Omental fat pad (tissue), 3 donors: ENCODE measurements at regions not wholly inside any gene's neighbourhood (a gene's known extent, or its start where the extent isn't known, plus 50 kb on each side); places are given as distances from the start of the nearest gene placed in this dataset.

Source experiments
- ATAC-seq: fragments of 150-250 bp; one replicate; pipeline ENCODE4 v1.9.1; 2016; ENCODE audit warnings: mild to moderate bottlenecking, moderate library complexity; ENCODE audit not compliant: low FRiP score
- DNase-seq: peaks from one replicate; pipeline ENCODE4 v3.0.0-alpha.2; 2019; ENCODE audit warnings: low spot score
- TF ChIP-seq, protein P1 (sequence below), 3 donors: fragments of 450-650 bp; IDR thresholded peaks; one replicate each; pipeline ENCODE4 v1.5.1; 2016 to 2017; ENCODE audit warnings: antibody characterized with exemption in 3 of 3, mild to moderate bottlenecking in 3 of 3, moderate library complexity in 2 of 3

- no peak for DNase-seq
Observed at GRCh38 chr11:26234451-26234850, 97.5 kb upstream of the ANO3 start.

DNA sequence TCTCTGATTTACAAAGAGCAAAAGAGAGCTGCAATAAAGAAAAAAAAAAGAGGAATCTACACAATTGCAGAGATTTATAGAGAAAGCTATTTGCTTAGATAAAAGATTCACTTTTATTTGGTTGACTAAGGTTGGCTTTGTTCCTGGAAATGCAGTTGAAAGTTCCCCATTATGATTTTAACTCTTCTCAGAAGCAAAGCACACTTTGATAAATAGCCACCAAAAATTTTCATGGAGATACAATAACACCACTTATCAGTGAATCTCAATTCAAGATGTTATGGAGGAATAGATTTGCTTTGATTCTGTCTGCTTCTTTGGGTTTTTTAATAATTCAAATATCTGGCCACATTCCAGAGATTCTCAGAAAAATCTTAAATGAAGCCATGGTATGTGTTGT, 88.5 kb upstream of the ANO3 start:
- DNase-seq (no peak), ATAC-seq (no peak)
- TF ChIP-seq, protein P1, sequence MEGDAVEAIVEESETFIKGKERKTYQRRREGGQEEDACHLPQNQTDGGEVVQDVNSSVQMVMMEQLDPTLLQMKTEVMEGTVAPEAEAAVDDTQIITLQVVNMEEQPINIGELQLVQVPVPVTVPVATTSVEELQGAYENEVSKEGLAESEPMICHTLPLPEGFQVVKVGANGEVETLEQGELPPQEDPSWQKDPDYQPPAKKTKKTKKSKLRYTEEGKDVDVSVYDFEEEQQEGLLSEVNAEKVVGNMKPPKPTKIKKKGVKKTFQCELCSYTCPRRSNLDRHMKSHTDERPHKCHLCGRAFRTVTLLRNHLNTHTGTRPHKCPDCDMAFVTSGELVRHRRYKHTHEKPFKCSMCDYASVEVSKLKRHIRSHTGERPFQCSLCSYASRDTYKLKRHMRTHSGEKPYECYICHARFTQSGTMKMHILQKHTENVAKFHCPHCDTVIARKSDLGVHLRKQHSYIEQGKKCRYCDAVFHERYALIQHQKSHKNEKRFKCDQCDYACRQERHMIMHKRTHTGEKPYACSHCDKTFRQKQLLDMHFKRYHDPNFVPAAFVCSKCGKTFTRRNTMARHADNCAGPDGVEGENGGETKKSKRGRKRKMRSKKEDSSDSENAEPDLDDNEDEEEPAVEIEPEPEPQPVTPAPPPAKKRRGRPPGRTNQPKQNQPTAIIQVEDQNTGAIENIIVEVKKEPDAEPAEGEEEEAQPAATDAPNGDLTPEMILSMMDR (IDR thresholded peaks at IDR 0.05), result no peak

More at GRCh38 chr11:26234451-26234850, 97.5 kb upstream of the ANO3 start:
- TF ChIP-seq, protein P1 (IDR thresholded peaks at IDR 0.05), result no peak
- ATAC-seq, result no peak

- ATAC-seq (peak; percentile 83), DNase-seq (no peak)
- TF ChIP-seq, protein P1 (IDR thresholded peaks at IDR 0.05), result no peak
Observed at GRCh38 chr11:26244207-26244606, 87.7 kb upstream of the ANO3 start.

DNA sequence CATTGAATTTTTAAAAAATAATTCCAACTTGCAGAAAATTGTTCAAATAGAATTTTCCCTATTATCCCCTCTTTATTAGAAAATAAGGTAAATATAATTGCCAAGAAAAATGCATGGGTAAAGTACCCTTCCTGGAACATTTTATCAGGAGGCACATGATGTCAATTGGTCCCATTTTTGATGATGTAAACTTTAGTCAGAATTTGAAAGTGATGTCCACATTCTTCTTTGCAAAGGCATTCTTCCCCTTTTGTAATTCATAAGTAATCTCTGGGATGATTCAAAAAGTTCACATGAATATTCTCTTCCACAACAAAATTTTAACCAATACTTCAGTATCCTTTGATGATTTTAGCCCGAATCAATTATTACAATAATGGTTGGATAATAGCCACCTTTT, 86.9 kb upstream of the ANO3 start:
- no peak for ATAC-seq
- TF ChIP-seq, protein P1 (IDR thresholded peaks at IDR 0.05), result no peak
- DNase-seq, result no peak

DNA sequence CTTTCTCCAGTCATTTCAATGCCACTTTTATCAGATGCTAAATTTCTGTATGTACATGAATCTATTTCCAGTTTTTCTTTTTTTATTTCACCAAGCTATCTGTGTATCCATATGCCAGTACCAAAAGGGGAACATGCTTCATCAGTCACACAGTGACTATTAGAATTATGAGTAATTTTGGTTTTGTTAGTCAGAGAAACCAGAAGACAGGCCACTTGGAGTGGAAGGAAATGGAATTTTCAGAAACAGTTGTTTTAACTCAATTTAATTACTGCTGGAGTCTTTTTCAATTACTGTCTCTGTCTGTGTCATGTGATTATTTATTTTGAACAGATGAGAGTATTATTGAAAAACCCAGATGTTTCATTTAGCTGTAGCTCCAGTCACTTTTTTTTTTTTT, 84.6 kb upstream of the ANO3 start:
- no peak for ATAC-seq
- DNase-seq, result no peak
- TF ChIP-seq, protein P1 (IDR thresholded peaks at IDR 0.05), result no peak

DNA sequence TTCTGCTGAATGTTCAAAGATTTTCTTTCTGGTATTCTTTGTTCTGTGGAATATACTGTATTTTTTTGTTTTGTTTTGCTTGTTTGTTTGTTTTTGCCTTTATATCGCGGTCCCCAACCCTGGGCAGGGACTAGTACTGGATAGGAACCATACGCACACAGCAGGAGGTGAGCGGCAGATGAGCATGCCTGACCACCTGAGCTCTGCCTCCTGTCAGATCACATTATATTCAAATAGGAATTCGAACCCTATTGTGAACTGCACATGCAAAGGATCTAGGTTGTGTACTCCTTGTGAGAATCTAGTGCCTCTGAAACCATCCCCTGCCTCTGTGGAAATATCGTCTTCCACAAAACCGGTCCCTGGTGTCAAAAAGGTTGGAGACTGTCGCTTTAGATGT, 83.3 kb upstream of the ANO3 start:
- TF ChIP-seq, protein P1 (IDR thresholded peaks at IDR 0.05), result no peak
- ATAC-seq (no peak), DNase-seq (no peak)

DNA sequence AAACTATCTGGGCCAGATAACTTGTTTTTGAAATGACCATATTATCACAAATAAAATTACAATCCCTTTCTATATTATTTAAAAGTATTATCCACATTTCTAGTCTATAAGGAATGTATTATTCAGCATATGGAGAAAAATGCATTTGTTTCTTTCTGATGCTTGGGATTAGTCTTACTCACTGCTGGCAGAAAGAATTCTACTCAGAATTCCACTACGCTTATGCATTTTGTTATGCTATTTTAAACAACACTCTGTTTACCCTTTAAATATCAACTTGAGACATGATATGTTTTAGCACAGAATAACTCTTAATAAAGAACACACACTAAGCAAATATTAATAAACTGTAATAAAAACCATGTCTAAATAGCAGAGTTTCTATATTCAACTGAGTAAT, 77.6 kb upstream of the ANO3 start:
- TF ChIP-seq, protein P1 (IDR thresholded peaks at IDR 0.05), result no peak
- DNase-seq (no peak), ATAC-seq (no peak)
